Endothelial cell of umbilical vein (primary cell): ENCODE measurements at regions not wholly inside any gene's neighbourhood (a gene's known extent, or its start where the extent isn't known, plus 50 kb on each side); places are given as distances from the start of the nearest gene placed in this dataset.

ENCODE experiments used
- CTCF ChIP-seq, 2 donors: IDR thresholded peaks; 1 replicate in 1 of 2; 2 replicates in 1 of 2; pipeline ENCODE4 v1.5.1; 2011; ENCODE audit warnings: low read length in 2 of 2, mild to moderate bottlenecking in 2 of 2, moderate library complexity in 2 of 2, control low read depth in 1 of 2, inconsistent platforms in 1 of 2, low read depth in 1 of 2; ENCODE audit not compliant: insufficient read depth in 1 of 2; ENCODE audit errors: extremely low read depth in 1 of 2
- EZH2 ChIP-seq: IDR thresholded peaks from 2 replicates; pipeline ENCODE4 v1.6.1; 2012; ENCODE audit warnings: borderline replicate concordance, low read depth, mild to moderate bottlenecking, moderate library complexity, low read length, inconsistent platforms; ENCODE audit not compliant: severe bottlenecking
- FOS ChIP-seq: IDR thresholded peaks from 2 replicates; pipeline ENCODE4 v1.6.1; 2011; ENCODE audit warnings: mild to moderate bottlenecking, low read length, moderate library complexity, borderline replicate concordance; ENCODE audit not compliant: insufficient read depth
- POLR2A ChIP-seq: IDR thresholded peaks from 2 replicates; pipeline ENCODE4 v1.6.1; 2012; ENCODE audit warnings: low read depth, mild to moderate bottlenecking, control low read depth, low read length
- TF ChIP-seq, protein P1 (sequence below): IDR thresholded peaks from 2 replicates; pipeline ENCODE4 v1.6.1; 2011; ENCODE audit not compliant: insufficient read depth, insufficient read length

DNA sequence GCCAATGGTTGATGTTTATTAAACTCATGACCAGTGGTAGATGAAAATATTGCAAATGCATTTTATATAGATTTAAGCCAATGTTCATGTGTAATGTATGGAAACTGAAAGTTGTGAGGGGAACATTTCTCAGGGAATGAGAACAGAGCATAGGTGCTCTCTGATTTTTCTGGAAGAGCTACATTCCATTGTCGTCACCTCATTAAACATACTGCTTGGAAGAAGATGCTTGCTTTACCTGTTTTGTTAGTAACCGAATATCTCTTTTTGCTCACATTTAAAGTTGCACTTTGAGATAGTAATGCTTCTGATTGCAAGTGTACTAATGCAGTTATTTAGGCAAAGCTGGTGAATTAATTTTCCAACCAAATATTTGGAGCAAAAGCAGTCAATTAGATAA is 93.8 kb upstream of the CLCN4 start:
- TF ChIP-seq POLR2A: no peak
- no peak for TF ChIP-seq CTCF (IDR thresholded peaks at IDR 0.05; ENCODE audit: extremely low read depth in 1 of 2, insufficient read depth in 1 of 2, low read depth in 1 of 2, low read length in 2 of 2)
- TF ChIP-seq EZH2: no peak
- TF ChIP-seq, protein P1, sequence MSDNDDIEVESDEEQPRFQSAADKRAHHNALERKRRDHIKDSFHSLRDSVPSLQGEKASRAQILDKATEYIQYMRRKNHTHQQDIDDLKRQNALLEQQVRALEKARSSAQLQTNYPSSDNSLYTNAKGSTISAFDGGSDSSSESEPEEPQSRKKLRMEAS: no peak
- no peak for TF ChIP-seq FOS
